ENCODE measurements at regions not wholly inside any gene's neighbourhood (a gene's known extent, or its start where the extent isn't known, plus 50 kb on each side); places are given as distances from the start of the nearest gene placed in this dataset.

- no peak for DNase-seq (ENCODE audit: low spot score)
These were observed 93.0 kb downstream of the IRX2 start for GRCh38 chr5:2658447-2658846.

GRCh38 chr5:2657151-2657550, 94.3 kb downstream of the IRX2 start:
- no peak for DNase-seq (ENCODE audit: low spot score)

GRCh38 chr5:2656206-2656605, 95.3 kb downstream of the IRX2 start:
- DNase-seq (ENCODE audit: low spot score) = no peak

- no peak for DNase-seq (ENCODE audit: low spot score)
These were observed 97.5 kb downstream of the IRX2 start for GRCh38 chr5:2653991-2654390.

- no peak for DNase-seq (ENCODE audit: low spot score)
These were observed 100.4 kb downstream of the IRX2 start for GRCh38 chr5:2651116-2651515.

- no peak for DNase-seq (ENCODE audit: low spot score)
These were observed 108.7 kb downstream of the IRX2 start for GRCh38 chr5:2642684-2643345.

GRCh38 chr5:2640717-2641116, 110.8 kb downstream of the IRX2 start:
- no peak for DNase-seq (ENCODE audit: low spot score)

GRCh38 chr5:2639425-2639824, 112.1 kb downstream of the IRX2 start:
- DNase-seq (ENCODE audit: low spot score) = no peak

GRCh38 chr5:2634399-2635176, 116.9 kb downstream of the IRX2 start:
- no peak for DNase-seq (ENCODE audit: low spot score)

GRCh38 chr5:2633992-2634391, 117.5 kb downstream of the IRX2 start:
- DNase-seq (ENCODE audit: low spot score) = no peak

- no peak for DNase-seq (ENCODE audit: low spot score)
These were observed 119.7 kb downstream of the IRX2 start for GRCh38 chr5:2631758-2632157.

GRCh38 chr5:2629045-2629444, 122.4 kb downstream of the IRX2 start:
- no peak for DNase-seq (ENCODE audit: low spot score)

GRCh38 chr5:2627867-2628266, 123.6 kb downstream of the IRX2 start:
- no peak for DNase-seq (ENCODE audit: low spot score)

GRCh38 chr5:2626572-2626971, 124.9 kb downstream of the IRX2 start:
- DNase-seq (ENCODE audit: low spot score) = no peak

GRCh38 chr5:2622866-2623265, 128.6 kb downstream of the IRX2 start:
- no peak for DNase-seq (ENCODE audit: low spot score)

GRCh38 chr5:2621631-2622030, 129.8 kb downstream of the IRX2 start:
- DNase-seq (ENCODE audit: low spot score) = no peak

- no peak for DNase-seq (ENCODE audit: low spot score)
These were observed 132.3 kb downstream of the IRX2 start for GRCh38 chr5:2619216-2619615.

GRCh38 chr5:2617461-2617860, 134.0 kb downstream of the IRX2 start:
- no peak for DNase-seq (ENCODE audit: low spot score)

- DNase-seq (ENCODE audit: low spot score) = no peak
These were observed 135.6 kb downstream of the IRX2 start for GRCh38 chr5:2615917-2616316.

- DNase-seq (ENCODE audit: low spot score) = no peak
These were observed 136.9 kb downstream of the IRX2 start for GRCh38 chr5:2614571-2614970.

- DNase-seq (ENCODE audit: low spot score) = no peak
These were observed 139.8 kb downstream of the IRX2 start for GRCh38 chr5:2611659-2612058.

- no peak for DNase-seq (ENCODE audit: low spot score)
These were observed 140.5 kb downstream of the IRX2 start for GRCh38 chr5:2610986-2611385.

- no peak for DNase-seq (ENCODE audit: low spot score)
These were observed 143.1 kb downstream of the IRX2 start for GRCh38 chr5:2608391-2608790.
